HG02938 (cell line): ENCODE measurements at regions not wholly inside any gene's neighbourhood (a gene's known extent, or its start where the extent isn't known, plus 50 kb on each side); places are given as distances from the start of the nearest gene placed in this dataset.

Source experiments
- ATAC-seq: cut with Tn5 transposase; IDR thresholded peaks from one replicate; pipeline ENCODE4 v1.9.1; 2021; ENCODE audit warnings: mild to moderate bottlenecking, moderate library complexity; ENCODE audit not compliant: unreplicated experiment

DNA sequence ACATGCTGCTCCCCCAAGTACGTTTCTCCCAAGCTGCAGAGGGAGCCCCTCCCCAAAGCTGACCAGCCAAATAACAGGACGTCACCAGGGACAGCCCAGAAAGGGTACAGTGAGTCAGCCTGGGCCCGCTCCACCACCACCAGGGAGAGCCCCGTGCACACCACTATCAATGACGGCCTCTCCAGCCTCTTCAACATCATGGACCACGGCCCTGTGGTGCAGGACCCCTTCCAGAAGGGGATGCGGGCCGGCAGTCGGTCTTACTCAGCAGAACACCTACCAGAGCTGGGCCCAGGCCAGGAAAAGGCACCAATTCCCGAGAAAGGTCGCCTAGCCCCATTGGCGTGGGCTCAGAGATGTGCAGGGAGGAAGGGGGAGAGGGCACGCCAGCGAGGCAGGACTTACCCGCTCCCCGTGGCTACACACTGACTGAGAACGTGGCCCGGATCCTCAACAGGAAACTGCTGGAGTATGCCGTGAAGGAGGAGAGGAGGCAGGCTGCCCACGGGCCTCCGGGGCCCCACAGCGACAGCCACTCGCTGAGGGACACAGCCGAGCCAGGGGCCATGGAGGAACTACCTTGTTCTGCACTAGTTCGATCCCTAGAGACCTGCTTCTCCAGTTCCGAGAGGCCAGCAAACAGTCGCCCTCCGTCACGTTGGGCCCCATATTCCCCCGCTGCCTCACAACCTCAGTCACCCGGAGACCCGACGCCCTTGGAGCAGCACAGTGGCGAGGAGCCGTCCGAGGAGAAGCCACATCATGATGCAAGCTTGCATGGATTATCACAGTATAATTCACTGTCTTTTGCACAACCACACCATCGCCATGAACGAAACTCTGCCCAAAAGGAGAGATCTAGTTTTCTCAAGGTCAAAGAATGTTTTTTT lies 815.9 kb upstream of the KLHL1 start:
- ATAC-seq: no peak

DNA sequence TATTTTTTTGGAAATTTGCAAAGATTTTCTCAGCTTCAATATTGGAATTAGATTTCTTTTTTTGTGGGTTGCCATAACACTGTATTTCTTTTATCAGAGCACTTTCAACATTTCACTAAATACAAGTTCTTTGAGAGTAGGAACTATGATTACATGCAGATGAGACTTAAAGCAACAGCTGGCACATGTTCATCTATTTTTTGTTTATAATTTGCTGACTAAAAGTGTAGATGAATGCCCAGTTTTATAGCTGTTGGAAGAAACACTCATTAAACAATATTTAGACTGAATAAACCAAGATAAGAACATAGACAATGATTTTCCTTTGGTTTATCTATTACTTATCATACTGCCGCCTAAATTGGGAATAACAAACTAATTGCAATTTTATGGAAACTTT lies 803.0 kb upstream of the KLHL1 start:
- no peak for ATAC-seq

DNA sequence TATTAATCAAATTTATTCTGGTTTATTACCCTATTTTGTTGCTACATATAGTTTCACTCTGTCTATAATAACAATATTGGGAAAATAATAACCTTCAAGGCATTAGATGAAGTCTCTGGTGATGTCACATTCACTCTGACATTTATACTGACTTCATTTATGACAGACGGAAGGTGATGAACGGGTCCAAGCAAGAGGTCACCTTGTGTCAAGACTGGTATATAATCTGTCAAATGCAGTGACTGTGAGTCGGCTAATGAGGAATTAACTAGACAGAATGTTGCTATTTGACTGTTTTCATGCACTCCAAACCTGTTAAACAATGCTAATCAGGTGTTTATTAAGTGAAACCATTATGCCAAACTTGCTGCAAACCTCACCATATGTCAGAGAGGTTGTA lies 800.5 kb upstream of the KLHL1 start:
- no peak for ATAC-seq

DNA sequence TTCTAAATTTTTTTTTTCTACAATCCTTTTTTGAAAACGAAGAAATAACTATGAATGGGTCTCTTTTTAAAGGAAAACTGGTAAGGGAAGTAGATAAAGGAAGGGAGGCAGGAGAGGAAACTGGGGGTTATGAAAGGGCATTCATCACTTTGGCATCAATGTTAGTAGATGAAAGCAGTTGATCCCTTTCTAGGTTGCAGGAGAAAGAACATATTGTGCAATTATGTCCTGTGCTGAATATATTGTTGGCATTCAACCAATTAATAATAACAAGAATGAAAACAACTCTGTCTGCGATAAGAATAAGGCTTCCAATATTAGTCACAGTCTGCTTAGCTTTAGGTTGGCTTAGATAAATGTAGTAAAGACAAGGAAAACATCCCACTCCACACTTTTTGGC lies 796.8 kb upstream of the KLHL1 start:
- ATAC-seq: no peak

DNA sequence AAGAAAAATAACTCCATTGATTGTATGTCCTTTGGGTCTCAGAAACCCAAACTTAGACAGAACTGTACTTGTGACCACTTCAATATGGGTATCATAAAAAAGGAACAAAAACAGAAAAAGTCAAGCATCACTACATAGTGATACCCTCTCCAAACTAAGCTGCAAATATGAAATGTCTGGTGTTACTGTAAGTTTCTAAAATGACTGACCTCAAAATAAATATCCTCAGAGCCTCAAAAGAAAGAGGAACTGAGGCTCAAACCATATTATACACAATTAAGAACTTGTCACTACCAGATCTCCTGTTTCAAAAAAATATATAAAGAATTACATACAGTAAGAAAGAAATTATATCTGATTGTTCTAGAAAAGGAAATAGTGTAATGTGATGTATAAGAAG lies 787.9 kb upstream of the KLHL1 start:
- peak; percentile 46 for ATAC-seq

DNA sequence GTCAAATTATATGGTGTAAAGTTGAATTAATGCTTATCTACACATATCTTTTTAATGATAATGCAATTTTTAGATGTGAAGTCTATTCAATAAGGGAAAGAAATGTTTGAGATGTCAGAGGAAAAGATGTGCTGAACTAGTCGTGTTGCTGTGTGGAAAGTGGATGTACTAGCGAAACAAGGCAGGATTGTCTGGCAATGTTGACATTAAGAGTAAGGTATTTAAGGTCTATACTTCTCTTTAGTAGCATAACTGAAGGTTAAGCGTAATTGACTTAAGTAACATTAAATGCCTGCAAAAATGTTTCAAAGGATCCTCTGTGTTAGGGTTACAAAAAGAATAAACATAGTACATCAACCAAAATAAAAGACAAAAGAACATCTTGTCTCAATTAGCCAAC lies 787.3 kb upstream of the KLHL1 start:
- no peak for ATAC-seq

DNA sequence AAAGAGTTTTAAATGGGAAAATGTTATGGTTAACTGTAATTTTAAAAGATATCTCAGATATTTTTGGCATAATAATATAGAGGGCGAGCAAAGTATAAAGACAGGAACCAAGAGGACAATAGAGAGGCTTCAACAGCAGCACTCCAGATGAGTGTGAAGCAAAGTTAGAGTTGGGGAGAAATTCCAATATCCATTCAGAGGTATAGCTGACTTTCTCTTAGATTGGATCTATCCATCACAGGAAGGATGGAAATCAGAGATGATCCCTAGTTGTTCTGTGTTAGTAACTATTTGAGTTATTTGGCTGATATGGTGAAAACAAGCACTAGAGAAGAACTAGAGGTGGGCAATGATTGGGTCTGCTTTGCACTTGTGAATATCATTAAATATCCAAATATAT lies 786.0 kb upstream of the KLHL1 start:
- ATAC-seq: no peak

DNA sequence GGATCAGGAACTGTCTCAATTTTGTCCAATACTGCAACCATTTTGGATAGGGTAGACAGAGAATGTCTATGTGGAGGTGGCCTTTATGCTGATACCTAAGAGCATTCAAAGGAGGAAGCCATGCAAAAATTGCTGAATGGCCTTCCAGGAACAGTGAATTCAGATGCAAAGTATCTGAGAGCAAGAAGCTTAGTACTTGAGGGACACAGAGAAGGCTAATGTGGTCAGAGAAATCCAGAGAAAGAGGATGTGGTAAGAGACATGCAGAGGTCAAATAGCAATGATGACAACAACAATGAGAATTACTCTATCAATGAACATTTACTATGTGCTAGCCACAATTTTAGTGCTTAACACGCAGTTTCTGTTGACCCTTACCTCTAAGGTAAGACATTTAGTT lies 785.6 kb upstream of the KLHL1 start:
- ATAC-seq: peak; percentile 58

DNA sequence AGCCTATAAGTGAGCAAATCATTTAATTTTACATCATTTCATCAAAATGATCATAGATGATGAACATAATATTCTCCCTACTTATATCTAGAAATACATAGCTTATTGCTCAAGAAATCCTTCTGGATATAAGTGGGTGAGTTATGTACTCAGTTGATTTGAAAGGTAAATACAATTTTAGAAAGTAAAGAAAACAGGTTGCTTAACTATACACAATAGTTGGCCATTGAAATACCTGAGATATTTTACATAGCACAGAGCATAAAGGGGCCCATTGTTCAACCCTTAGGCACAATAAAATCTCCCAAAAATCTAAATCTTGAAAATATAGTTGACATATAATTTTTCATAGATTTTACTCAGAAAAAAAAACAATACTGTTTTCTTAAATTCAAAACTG lies 782.0 kb upstream of the KLHL1 start:
- ATAC-seq: no peak

DNA sequence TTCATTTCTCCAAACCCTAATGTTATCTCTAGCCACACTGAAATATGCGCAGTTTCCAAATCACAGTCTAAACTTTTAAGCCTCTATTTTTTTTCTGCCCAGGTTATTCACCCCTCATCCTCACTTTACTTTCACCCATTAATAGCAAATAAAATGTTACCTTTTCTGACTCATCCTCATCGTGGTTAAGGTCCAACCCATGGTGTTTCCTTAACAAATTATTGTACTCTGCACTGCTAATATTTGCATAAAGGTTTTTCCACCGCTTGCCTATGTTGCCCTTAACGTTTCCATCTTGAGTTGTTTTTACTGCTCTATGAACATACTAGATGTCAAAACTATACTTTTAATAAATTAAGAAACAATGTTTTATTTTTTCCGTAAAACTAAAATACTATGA lies 780.9 kb upstream of the KLHL1 start:
- ATAC-seq: no peak

DNA sequence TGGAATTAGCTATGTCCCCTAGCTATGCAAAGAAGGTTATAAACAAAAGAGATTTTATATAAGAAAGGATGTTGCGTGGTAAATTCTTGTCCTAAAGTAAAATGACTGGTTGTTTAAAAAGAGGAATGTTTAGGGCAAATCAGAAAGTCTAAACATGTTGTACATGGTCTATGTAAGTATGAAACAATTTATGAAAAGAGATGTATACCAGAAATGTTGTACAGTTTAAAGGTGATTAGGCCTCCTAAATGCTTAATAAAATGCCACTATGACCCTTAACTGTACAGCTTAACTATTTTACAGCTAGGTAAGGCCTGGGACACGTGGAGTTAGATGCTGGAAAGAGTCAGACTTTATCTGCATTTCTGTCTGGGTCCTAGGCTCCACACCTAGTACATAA lies 775.9 kb upstream of the KLHL1 start:
- no peak for ATAC-seq

DNA sequence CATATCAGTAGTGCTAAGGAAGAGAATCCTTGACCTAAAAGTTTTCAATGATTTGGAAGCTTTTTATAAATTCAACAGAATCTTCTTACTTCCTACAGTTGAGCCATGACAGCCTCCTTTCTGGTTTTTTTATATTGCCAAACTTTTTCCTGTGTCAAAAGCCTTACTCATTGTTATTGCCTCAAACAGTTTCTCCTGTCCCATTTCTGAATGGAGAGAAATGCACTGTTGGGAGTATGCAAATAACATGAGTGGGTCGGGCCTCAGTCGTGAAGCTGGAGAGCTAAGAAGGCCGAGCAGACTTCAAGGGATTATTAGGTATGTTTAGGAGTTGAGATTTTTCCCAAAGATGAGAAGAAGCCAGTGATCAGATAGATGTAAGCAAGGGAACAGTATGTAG lies 766.4 kb upstream of the KLHL1 start:
- no peak for ATAC-seq

DNA sequence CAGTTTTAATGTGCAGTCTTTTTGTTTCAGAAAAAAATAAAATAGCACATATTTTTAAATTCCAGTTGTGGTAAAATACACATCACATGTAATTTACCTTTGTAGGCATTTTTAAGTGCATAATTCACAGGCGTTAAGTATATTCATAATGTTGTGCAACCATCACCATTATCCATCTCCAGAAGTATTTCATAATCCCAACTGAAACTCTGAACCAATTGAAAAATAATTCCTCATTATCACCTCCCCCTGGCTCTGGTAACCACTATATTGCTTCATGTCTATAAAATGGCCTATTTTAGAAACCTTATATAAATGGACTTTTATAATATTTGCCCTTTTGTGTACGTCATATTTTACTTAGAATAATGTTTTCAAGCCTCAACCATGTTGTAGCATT lies 756.5 kb upstream of the KLHL1 start:
- no peak for ATAC-seq

DNA sequence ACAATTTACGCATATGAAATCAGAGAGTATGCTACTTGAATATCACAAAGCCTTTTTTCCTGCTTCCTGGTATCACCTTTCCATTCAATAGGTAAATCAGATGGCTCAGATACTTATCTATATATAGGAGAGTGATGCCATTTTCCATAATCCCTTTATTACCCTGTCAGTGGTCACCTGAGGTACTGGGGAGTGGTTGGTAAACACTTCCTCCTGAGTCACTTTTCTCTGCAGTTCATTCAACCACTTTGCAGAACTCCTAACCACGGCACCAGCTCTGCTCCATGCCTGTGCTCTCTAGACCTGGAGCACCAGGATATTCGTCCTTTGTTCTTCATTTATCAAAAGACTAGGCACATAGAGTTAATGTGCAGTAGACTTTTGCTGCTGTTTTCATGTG lies 748.5 kb upstream of the KLHL1 start:
- ATAC-seq: no peak

DNA sequence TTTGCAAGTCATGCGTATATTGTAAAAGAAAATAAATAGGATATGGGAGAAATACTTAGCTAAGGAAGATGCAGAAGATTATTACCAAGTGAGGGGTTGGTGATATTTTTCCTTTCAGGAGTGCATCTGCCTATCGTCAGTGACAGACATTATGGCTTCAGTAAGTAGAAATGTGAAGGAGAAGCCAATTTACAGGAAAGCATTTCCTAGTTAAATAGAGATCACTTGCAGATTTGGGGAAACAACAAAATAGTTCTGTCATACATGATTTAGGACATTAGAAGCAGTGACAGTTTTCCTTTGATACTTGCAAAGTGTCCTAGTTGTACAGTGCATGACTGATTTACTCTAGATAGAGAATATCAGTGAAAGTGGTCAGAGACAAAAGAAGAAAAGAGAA lies 747.8 kb upstream of the KLHL1 start:
- no peak for ATAC-seq

DNA sequence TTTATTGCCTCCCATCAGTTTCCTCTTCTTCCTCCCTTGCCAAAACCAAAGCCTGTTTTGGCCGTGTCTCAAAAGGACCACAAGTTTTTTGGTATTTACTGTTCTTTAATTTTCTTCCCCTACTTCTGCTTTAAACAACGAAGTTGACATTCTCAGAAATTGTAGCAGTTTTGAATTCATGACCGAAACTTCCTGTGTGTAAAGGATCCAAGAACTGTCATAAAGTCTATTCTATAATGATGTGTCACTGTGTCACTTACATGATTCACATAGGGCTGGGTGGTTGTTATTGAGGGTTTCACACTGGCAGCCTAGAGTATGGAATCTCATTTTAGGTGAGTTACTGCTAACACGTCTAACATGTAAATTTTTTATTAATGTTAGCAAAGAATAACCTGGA lies 741.0 kb upstream of the KLHL1 start:
- ATAC-seq: no peak

DNA sequence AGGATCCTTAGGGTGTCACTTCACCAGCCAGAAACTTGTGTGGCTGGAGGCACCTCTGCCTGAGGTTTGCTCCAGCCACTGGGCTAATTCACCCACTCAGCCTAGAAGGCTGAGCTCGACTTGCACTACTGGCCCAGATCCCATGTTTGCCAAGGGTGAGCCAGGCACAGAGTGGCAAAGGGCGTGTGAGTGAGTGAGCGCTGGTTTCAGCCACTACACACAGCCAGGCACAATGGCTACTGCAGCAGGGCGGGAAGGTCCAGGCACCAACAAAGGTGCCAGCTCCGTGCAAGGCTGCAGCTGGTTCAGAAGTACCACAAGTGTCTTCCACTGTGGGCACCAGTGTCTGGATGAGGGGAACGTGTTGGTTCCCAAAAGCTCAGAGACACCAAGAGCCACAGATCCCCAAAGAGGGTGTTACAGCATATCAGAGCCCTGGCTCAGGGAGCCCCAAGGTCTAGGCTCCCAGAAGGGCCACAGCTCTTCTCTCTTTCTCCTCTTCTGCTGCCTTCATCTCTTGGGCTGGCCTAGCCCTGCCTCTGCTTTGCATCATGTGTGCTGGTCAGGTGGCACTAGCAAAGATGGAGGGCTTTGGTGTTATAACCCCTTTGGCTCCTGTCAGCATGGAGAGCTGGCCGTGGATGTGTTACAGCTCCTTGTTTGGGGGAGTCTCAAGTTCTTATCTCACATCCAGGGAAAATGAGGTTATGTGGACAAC lies 736.3 kb upstream of the KLHL1 start:
- ATAC-seq: no peak

DNA sequence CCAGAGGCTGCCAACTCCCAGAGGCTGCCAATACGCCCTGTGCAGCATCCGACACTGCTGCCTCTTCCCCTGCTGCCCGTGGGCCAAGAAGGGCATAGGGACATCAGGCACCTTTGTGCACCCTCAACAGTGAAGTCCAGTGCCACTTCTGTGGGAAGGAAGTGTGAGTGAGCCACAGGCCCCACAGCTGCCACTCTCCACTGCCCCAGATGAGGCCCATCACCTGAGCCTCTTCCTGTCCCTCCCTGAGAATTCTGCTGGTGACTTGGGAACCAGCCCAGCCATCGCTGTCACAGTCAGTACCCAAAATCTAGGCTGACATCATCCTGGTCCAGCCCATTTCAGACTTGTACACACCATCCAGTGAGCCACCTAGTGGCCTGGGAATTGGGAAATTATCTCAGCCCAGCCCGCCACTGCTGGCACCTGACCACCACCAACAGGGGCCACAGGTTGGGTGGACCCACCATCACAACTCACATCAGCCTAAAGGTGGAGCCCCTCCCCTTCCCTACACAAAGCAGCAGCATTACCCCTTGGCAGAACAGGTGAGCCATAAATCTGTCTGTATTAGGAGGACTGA lies 733.9 kb upstream of the KLHL1 start:
- no peak for ATAC-seq

DNA sequence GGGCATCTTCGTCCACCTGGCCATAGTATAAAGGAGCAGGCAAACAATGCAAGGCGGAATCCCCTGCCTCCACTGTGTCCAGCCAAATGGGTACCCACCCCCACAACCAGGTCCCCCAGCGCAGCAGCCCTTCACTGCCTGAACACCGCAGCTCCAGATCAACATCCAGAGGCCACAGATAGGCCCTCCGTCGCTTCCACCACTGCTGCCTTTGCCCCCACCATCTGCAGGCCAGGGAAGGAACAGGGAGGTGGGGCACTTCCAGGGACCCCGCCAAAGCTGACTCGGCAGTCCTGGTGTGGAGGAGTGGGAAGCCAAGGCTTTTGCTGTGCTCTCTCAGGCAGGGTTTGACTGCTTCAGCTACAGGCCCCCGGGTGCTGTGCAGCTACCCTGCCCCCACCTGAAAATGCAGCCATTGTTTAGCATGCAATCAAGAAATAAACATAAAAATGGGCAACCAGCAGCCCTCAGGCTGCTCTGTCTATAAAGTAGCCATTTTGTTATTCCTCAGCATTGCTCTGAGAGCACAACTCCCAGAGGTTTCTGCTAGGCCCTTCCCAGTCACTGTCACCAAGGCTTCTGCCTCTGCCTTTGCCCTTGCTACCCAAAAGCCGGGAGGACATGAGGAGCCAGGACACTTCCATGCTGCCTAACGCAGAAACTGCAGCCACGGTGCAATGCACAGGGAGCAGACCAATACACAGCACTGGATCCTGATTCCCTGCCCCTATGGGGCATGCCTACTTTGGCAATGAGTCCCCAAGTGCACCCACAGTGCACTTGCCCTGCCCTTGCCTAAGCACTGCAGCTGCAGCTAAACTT lies 733.2 kb upstream of the KLHL1 start:
- no peak for ATAC-seq

DNA sequence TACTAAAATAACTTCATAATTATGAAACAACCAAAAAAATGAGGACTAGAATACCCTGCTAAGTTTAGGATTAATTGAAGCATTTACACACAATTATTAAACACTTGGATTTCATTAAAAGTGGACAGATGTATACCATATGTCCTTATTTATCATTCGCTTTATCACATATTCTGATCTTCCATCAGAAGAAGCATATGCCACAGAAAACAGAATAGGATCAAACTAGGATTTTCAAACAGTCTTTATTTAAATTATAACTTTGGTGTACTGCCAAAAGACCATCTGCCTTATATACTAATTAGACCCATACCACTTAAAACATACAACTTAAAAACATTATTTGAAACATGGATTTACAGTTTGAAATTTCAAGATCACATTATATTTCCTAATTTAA lies 727.1 kb upstream of the KLHL1 start:
- ATAC-seq: no peak

DNA sequence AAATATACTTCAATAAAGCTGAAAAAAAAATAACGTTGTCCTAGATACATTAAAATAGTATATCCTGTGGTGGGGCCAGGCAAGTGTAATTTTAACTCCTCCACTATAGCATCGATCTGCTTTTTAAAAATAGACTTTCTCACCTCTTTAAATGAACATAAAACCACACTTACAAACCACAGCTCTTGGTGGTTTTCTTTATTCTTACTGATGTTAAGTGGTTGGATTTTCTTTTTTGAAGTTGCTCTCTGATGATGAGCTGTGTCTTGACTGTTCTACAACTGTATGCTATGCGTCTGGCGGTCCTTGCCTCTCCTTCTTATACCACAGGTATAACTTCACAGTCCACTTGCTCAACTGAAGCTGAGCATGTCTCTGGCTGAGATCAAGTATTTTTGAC lies 721.5 kb upstream of the KLHL1 start:
- no peak for ATAC-seq
